AG04450 (cell line): ENCODE measurements at regions not wholly inside any gene's neighbourhood (a gene's known extent, or its start where the extent isn't known, plus 50 kb on each side); places are given as distances from the start of the nearest gene placed in this dataset.
"Not testable (repeated sequence)": the region's sequence is repeated elsewhere in the genome, so short reads cannot be mapped to it uniquely, and the experiment has no call there.

Experiments used
- CTCF ChIA-PET: fragments of 300-600, 350-600 bp; formaldehyde crosslinking; extraction: SDS; loops from one replicate; lab custom pipeline; 2022; ENCODE audit warnings: antibody characterized with exemption, inconsistent platforms; lab: Charles Lee
- POLR2A ChIA-PET: fragments of 350-600 bp; formaldehyde crosslinking; extraction: SDS; loops from one replicate; lab custom pipeline; 2021; ENCODE audit warnings: antibody characterized with exemption, inconsistent platforms; lab: Yijun Ruan, JAX
- DNase-seq: peaks from one replicate; pipeline ENCODE4 v3.0.0-alpha.2; 2011; ENCODE audit warnings: low read depth, low spot score
- H3K27ac ChIP-seq: one replicate; pipeline ENCODE4 v1.5.1; 2012; ENCODE audit warnings: low read depth, low read length, control low read depth
- H3K27me3 ChIP-seq: one replicate; pipeline ENCODE4 v1.6.0; 2012; ENCODE audit warnings: low read length; ENCODE audit not compliant: control insufficient read depth, insufficient read depth
- H3K4me3 ChIP-seq: 2 replicates; pipeline ENCODE4 v1.5.1; 2011; ENCODE audit warnings: mild to moderate bottlenecking, low read depth, low read length, control low read depth
- H3K9me3 ChIP-seq: 2 replicates; pipeline ENCODE4 v1.5.1; 2012; ENCODE audit warnings: low read length; ENCODE audit not compliant: control insufficient read depth, insufficient read depth
- TF ChIP-seq, protein P1 (sequence below): IDR thresholded peaks from 2 replicates; pipeline ENCODE4 v1.5.1; 2011; ENCODE audit warnings: low read depth, low read length, control low read depth, inconsistent platforms

DNA sequence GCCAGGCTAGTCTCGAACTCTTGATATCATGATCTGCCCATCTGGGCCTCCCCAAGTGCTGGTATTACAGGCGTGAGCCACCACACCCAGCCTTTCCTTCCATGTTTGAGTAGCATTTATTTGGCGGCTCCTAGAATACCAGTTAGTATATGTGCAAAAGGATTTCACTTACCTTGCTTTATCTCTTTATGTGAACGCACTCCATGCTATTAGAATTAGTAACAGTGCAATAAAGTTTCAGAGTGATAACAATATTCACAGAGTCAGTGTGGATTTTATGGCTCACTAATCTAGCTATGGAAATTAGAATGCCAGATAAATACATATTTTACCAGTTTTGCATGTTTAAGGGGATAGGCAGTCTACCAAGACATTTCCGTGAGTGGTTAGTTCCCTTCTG lies 74.4 kb upstream of the NIPBL start:
- DNase-seq, result no peak
- no peak overlapping the region for H3K27ac ChIP-seq
- H3K27me3 ChIP-seq, result no peaks in the 10 kb centered on the region
- TF ChIP-seq, protein P1, sequence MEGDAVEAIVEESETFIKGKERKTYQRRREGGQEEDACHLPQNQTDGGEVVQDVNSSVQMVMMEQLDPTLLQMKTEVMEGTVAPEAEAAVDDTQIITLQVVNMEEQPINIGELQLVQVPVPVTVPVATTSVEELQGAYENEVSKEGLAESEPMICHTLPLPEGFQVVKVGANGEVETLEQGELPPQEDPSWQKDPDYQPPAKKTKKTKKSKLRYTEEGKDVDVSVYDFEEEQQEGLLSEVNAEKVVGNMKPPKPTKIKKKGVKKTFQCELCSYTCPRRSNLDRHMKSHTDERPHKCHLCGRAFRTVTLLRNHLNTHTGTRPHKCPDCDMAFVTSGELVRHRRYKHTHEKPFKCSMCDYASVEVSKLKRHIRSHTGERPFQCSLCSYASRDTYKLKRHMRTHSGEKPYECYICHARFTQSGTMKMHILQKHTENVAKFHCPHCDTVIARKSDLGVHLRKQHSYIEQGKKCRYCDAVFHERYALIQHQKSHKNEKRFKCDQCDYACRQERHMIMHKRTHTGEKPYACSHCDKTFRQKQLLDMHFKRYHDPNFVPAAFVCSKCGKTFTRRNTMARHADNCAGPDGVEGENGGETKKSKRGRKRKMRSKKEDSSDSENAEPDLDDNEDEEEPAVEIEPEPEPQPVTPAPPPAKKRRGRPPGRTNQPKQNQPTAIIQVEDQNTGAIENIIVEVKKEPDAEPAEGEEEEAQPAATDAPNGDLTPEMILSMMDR, result no peak
- CTCF ChIA-PET, result no interaction called here
- H3K4me3 ChIP-seq, result no peak overlapping the region
- POLR2A ChIA-PET, result no interaction called here
- no peaks in the 10 kb centered on the region for H3K9me3 ChIP-seq

DNA sequence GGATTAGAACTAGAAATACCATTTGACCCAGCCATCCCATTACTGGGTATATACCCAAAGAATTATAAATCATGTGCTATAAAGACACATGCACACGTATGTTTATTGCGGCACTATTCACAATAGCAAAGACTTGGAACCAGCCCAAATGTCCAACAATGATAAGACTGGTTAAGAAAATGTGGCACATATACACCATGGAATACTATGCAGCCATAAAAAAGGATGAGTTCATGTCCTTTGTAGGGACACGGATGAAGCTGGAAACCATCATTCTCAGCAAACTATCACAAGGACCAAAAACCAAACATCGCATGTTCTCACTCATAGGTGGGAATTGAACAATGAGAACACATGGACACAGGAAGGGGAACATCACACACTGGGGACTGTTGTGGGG lies 63.3 kb upstream of the NIPBL start:
- H3K27ac ChIP-seq, CTCF ChIA-PET, H3K9me3 ChIP-seq, H3K27me3 ChIP-seq, DNase-seq, POLR2A ChIA-PET, H3K4me3 ChIP-seq: not testable (repeated sequence)

DNA sequence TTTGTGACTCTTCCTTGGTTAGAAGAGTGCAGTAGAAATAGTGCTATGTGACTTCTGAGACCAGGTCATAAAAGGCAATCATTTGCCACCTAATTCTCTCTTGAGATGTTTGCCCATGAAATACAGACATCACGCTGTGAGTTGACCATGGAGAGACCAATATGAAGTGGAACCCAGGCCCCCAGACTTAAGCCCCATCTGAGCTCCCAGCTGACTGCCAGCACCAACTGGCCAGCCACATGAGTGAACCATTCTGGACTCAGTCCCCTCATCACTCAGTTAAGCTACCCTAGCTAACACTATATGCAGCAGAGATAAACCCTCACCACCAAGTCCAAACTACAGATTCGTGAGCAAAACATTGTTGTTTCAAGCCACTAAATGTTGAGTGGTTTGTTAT lies 60.7 kb upstream of the NIPBL start:
- no peak overlapping the region for H3K4me3 ChIP-seq
- ChIA-PET CTCF (no interaction called here), POLR2A (no interaction called here)
- no peaks in the 10 kb centered on the region for H3K9me3 ChIP-seq
- H3K27ac ChIP-seq, result no peak overlapping the region
- peaks cover 2% of the 10 kb centered on the region for H3K27me3 ChIP-seq
- DNase-seq, result no peak
- TF ChIP-seq, protein P1, result no peak

DNA sequence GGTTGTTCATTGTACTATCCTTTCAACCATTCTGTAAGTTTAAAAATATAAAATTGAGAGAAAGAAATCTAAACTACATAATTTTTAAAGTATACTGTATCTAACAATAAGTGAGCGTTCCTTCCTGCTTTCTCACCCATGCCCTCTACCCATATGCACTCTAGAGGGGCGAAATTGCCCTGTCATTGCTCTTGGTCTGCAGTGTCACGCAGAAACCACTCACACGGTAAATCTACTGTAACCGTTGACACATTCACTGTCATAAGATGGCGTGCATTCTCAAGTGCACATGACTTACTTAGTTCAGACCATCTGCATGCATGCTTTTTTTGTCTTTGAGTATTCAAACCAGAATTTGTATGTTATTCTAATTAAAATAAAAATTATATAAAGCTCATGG lies 55.7 kb upstream of the NIPBL start:
- TF ChIP-seq, protein P1, result no peak
- ChIA-PET CTCF (interaction anchor here (0.7 kb wide), 1 partner anchor 695 kb away, joined by 5 read pairs; no protein-coding TSS in a partner anchor), POLR2A (no interaction called here)
- no peak overlapping the region for H3K27ac ChIP-seq
- H3K9me3 ChIP-seq, result no peaks in the 10 kb centered on the region
- H3K4me3 ChIP-seq, result no peak overlapping the region
- peaks cover 4% of the 10 kb centered on the region for H3K27me3 ChIP-seq
- DNase-seq, result no peak

DNA sequence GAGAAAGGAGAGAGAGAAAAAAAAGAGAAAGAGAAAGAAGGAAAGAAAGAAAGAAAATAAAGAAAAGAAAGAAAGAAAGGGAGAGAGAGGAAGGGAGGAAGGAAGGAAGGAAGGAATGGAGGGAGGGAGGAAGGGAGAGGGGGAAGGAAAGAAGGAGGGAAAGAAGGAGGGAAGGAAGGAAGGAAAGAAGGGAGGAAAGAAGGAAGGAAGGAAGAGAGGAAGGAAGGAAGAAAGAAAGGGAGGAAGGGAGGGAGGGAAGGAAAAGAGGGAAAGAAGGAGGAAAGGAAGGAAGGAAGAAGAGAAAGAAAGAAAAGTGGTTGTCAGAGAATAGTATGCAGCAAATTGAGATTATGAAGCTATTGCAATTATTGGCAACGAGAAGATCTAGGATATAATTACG lies 49.9 kb upstream of the NIPBL start:
- peaks cover 8% of the 10 kb centered on the region for H3K27me3 ChIP-seq
- no peak for DNase-seq

More for the DNA sequence above, 49.9 kb upstream of the NIPBL start:
- Histone ChIP-seq H3K4me3 (no peak overlapping the region), H3K27ac (no peak overlapping the region), H3K9me3 (no peaks in the 10 kb centered on the region)
- CTCF ChIA-PET, result no interaction called here
- POLR2A ChIA-PET, result no interaction called here
- TF ChIP-seq, protein P1, result no peak
